ENCODE measurements at regions not wholly inside any gene's neighbourhood (a gene's known extent, or its start where the extent isn't known, plus 50 kb on each side); places are given as distances from the start of the nearest gene placed in this dataset.

DNA sequence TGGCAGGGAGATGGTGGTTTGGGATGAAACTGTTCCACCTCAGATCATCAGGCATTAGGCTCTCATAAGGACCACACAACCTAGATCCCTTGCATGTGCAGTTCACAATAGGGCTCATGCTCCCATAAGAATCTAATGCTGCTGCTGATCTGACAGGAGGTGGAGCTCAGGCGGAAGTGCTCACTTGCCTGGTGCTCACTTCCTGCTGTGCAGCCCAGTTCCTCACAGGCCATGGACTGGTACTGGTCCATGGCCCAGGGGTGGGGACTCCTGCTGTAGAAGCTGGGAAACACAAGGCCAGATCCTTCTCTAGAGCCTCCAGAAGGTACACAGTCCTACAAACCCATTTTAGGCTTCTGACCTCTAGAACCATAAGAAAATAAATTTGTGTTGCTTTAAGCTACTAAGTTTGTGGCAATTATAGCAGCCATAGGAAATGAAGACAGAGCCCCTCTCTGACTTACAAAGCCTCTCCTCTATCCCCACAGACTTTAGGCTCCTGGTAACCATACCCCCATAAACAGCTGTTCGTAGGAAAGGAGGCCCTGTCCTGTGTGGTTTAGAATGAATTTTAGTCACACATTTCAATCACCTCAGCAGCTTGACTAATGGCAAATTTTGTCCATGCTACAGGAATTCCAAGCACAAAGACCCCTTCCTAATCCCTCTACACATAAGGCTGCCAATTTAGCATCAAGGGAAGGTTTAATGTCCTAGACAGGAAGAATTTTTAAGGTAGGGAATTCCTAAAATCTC lies 206.1 kb upstream of the PHYHIPL start:
- no peaks in the 10 kb centered on the region for H3K79me2 ChIP-seq (replicated peaks; ENCODE audit: insufficient read depth)
- no peak overlapping the region for H3K4me2 ChIP-seq
- H3F3A ChIP-seq (replicated peaks; ENCODE audit: low read depth): no peaks in the 10 kb centered on the region
- H3K4me3 Mint-ChIP-seq: no peak overlapping the region
- peaks cover 16% of the 10 kb centered on the region for H3K27me3 Mint-ChIP-seq (ENCODE audit: insufficient read depth, low read depth, poor library complexity)
- H3K4me3 ChIP-seq: no peak overlapping the region
- H2AFZ ChIP-seq: 0 out of 2 replicates have a peak overlapping the region, but pooled peaks have one; percentile 12
- DNase-seq (ENCODE audit: low spot score) (no peak), ATAC-seq (no peak)
- no peaks in the 10 kb centered on the region for H3K9me2 ChIP-seq (ENCODE audit: insufficient read depth)
- H3K36me3 ChIP-seq (ENCODE audit: insufficient read depth): no peaks in the 10 kb centered on the region
- no peaks in the 10 kb centered on the region; the same call in 2 of the 3 replicates for H3K36me3 Mint-ChIP-seq (ENCODE audit: low read depth)
- H3K4me1 ChIP-seq (ENCODE audit: insufficient read depth): peaks cover 37% of the 10 kb centered on the region
- peaks cover 9% of the 10 kb centered on the region for H3K27me3 ChIP-seq (ENCODE audit: insufficient read depth)
- no peak overlapping the region for H3K27ac ChIP-seq (ENCODE audit: low read depth)
- no peak overlapping the region for H3K27ac Mint-ChIP-seq
- peaks cover 2% of the 10 kb centered on the region; the same call in 2 of the 3 replicates for H3K9me3 Mint-ChIP-seq
- TF ChIP-seq ZNF114 (CRISPR knock-in tag; IDR thresholded peaks at IDR 0.05) (no peak), STAT1 (IDR thresholded peaks at IDR 0.05; ENCODE audit: unreplicated experiment) (no peak), CREB1 (CRISPR knock-in tag; IDR thresholded peaks at IDR 0.05; ENCODE audit: low read depth) (no peak), EZH2phosphoT487 (IDR thresholded peaks at IDR 0.05; ENCODE audit: unreplicated experiment) (no peak), NANOG (IDR thresholded peaks at IDR 0.05; ENCODE audit: borderline replicate concordance) (no peak), POLR2AphosphoS5 (IDR thresholded peaks at IDR 0.05; ENCODE audit: low read depth) (no peak)
- TF ChIP-seq, protein P1, sequence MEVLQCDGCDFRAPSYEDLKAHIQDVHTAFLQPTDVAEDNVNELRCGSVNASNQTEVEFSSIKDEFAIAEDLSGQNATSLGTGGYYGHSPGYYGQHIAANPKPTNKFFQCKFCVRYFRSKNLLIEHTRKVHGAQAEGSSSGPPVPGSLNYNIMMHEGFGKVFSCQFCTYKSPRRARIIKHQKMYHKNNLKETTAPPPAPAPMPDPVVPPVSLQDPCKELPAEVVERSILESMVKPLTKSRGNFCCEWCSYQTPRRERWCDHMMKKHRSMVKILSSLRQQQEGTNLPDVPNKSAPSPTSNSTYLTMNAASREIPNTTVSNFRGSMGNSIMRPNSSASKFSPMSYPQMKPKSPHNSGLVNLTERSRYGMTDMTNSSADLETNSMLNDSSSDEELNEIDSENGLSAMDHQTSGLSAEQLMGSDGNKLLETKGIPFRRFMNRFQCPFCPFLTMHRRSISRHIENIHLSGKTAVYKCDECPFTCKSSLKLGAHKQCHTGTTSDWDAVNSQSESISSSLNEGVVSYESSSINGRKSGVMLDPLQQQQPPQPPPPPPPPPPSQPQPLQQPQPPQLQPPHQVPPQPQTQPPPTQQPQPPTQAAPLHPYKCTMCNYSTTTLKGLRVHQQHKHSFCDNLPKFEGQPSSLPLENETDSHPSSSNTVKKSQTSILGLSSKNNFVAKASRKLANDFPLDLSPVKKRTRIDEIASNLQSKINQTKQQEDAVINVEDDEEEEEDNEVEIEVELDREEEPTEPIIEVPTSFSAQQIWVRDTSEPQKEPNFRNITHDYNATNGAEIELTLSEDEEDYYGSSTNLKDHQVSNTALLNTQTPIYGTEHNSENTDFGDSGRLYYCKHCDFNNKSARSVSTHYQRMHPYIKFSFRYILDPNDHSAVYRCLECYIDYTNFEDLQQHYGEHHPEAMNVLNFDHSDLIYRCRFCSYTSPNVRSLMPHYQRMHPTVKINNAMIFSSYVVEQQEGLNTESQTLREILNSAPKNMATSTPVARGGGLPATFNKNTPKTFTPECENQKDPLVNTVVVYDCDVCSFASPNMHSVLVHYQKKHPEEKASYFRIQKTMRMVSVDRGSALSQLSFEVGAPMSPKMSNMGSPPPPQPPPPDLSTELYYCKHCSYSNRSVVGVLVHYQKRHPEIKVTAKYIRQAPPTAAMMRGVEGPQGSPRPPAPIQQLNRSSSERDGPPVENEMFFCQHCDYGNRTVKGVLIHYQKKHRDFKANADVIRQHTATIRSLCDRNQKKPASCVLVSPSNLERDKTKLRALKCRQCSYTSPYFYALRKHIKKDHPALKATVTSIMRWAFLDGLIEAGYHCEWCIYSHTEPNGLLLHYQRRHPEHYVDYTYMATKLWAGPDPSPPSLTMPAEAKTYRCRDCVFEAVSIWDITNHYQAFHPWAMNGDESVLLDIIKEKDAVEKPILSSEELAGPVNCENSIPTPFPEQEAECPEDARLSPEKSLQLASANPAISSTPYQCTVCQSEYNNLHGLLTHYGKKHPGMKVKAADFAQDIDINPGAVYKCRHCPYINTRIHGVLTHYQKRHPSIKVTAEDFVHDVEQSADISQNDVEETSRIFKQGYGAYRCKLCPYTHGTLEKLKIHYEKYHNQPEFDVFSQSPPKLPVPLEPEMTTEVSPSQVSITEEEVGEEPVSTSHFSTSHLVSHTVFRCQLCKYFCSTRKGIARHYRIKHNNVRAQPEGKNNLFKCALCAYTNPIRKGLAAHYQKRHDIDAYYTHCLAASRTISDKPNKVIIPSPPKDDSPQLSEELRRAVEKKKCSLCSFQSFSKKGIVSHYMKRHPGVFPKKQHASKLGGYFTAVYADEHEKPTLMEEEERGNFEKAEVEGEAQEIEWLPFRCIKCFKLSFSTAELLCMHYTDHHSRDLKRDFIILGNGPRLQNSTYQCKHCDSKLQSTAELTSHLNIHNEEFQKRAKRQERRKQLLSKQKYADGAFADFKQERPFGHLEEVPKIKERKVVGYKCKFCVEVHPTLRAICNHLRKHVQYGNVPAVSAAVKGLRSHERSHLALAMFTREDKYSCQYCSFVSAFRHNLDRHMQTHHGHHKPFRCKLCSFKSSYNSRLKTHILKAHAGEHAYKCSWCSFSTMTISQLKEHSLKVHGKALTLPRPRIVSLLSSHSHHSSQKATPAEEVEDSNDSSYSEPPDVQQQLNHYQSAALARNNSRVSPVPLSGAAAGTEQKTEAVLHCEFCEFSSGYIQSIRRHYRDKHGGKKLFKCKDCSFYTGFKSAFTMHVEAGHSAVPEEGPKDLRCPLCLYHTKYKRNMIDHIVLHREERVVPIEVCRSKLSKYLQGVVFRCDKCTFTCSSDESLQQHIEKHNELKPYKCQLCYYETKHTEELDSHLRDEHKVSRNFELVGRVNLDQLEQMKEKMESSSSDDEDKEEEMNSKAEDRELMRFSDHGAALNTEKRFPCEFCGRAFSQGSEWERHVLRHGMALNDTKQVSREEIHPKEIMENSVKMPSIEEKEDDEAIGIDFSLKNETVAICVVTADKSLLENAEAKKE (CRISPR knock-in tag; IDR thresholded peaks at IDR 0.05): no peak
- TF ChIP-seq, protein P2, sequence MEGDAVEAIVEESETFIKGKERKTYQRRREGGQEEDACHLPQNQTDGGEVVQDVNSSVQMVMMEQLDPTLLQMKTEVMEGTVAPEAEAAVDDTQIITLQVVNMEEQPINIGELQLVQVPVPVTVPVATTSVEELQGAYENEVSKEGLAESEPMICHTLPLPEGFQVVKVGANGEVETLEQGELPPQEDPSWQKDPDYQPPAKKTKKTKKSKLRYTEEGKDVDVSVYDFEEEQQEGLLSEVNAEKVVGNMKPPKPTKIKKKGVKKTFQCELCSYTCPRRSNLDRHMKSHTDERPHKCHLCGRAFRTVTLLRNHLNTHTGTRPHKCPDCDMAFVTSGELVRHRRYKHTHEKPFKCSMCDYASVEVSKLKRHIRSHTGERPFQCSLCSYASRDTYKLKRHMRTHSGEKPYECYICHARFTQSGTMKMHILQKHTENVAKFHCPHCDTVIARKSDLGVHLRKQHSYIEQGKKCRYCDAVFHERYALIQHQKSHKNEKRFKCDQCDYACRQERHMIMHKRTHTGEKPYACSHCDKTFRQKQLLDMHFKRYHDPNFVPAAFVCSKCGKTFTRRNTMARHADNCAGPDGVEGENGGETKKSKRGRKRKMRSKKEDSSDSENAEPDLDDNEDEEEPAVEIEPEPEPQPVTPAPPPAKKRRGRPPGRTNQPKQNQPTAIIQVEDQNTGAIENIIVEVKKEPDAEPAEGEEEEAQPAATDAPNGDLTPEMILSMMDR (conservative IDR thresholded peaks at IDR 0.05; ENCODE audit: low read depth in 2 of 2): no peak
- H3K4me1 Mint-ChIP-seq: peaks cover 47% of the 10 kb centered on the region
- no peaks in the 10 kb centered on the region for H4K20me1 ChIP-seq (replicated peaks; ENCODE audit: insufficient read depth)

Measured in GM23338 (cell line).